HepG2 (cell line): ENCODE measurements at regions not wholly inside any gene's neighbourhood (a gene's known extent, or its start where the extent isn't known, plus 50 kb on each side); places are given as distances from the start of the nearest gene placed in this dataset.
A peak's percentile ranks its signal among the peaks of the same experiment; 100 is the strongest.

Source experiments
- CENPT ChIP-seq: sonication (generic); formaldehyde crosslinking; IDR thresholded peaks from 2 replicates; pipeline ENCODE4 v1.8.0; 2022; ENCODE audit warnings: low read depth, mild to moderate bottlenecking, moderate library complexity, missing genetic modification reagents
- DPF2 ChIP-seq: sonication (generic); formaldehyde crosslinking; IDR thresholded peaks from 2 replicates; pipeline ENCODE4 v1.4.0; 2020; ENCODE audit warnings: mild to moderate bottlenecking, low read depth, missing genetic modification reagents, borderline replicate concordance
- DR1 ChIP-seq: sonication (generic); formaldehyde crosslinking; IDR thresholded peaks from 2 replicates; pipeline ENCODE4 v1.8.0; 2021; ENCODE audit warnings: mild to moderate bottlenecking, missing genetic modification reagents, inconsistent platforms
- FOSL2 ChIP-seq: sonication (generic); formaldehyde crosslinking; IDR thresholded peaks from 2 replicates; pipeline ENCODE4 v1.4.0; 2020; ENCODE audit warnings: missing genetic modification reagents
- FOXK1 ChIP-seq: sonication (generic); formaldehyde crosslinking; IDR thresholded peaks from 2 replicates; pipeline ENCODE4 v1.4.0; 2020; ENCODE audit warnings: low read depth, missing genetic modification reagents, borderline replicate concordance
- GLI4 ChIP-seq: sonication (generic); formaldehyde crosslinking; IDR thresholded peaks from 2 replicates; pipeline ENCODE4 v1.5.1; 2020; ENCODE audit warnings: missing genetic modification reagents, mild to moderate bottlenecking, moderate library complexity, borderline replicate concordance
- MTF2 ChIP-seq: sonication (generic); formaldehyde crosslinking; IDR thresholded peaks from 2 replicates; pipeline ENCODE4 v1.5.0; 2020; ENCODE audit warnings: missing genetic modification reagents, borderline replicate concordance
- NPAS2 ChIP-seq: sonication (generic); formaldehyde crosslinking; IDR thresholded peaks from 2 replicates; pipeline ENCODE4 v1.8.0; 2022; ENCODE audit warnings: mild to moderate bottlenecking, missing genetic modification reagents, borderline replicate concordance
- RELA ChIP-seq: sonication (generic); formaldehyde crosslinking; IDR thresholded peaks from 2 replicates; pipeline ENCODE4 v1.4.0; 2020; ENCODE audit warnings: missing genetic modification reagents
- SMARCC2 ChIP-seq: fragments of 450-650 bp; IDR thresholded peaks from 2 replicates; pipeline ENCODE4 v1.6.1; 2017; ENCODE audit warnings: antibody characterized with exemption, mild to moderate bottlenecking
- TEAD2 ChIP-seq: sonication (generic); formaldehyde crosslinking; IDR thresholded peaks from 2 replicates; pipeline ENCODE4 v1.9.0; 2021; ENCODE audit warnings: missing genetic modification reagents
- ZEB1 ChIP-seq: IDR thresholded peaks from 2 replicates; pipeline ENCODE4 v1.6.1; 2012; ENCODE audit warnings: mild to moderate bottlenecking, low read depth, inconsistent platforms; ENCODE audit not compliant: insufficient replicate concordance
- ZFP1 ChIP-seq: IDR thresholded peaks from 2 replicates; pipeline ENCODE4 v1.6.1; 2016
- ZNF274 ChIP-seq: sonication (generic); formaldehyde crosslinking; IDR thresholded peaks from 2 replicates; pipeline ENCODE4 v1.5.1; 2020; ENCODE audit warnings: mild to moderate bottlenecking, missing genetic modification reagents
- ZNF430 ChIP-seq: sonication (generic); formaldehyde crosslinking; IDR thresholded peaks from 2 replicates; pipeline ENCODE4 v1.9.0; 2021; ENCODE audit warnings: mild to moderate bottlenecking, missing genetic modification reagents
- ZNF570 ChIP-seq: sonication (generic); formaldehyde crosslinking; IDR thresholded peaks from 2 replicates; pipeline ENCODE4 v1.4.0; 2020; ENCODE audit warnings: mild to moderate bottlenecking, missing genetic modification reagents, borderline replicate concordance
- ZNF709 ChIP-seq: sonication (generic); formaldehyde crosslinking; IDR thresholded peaks from 2 replicates; pipeline ENCODE4 v1.5.0; 2020; ENCODE audit warnings: mild to moderate bottlenecking, missing genetic modification reagents
- TF ChIP-seq, protein P1 (sequence below): sonication (generic); formaldehyde crosslinking; IDR thresholded peaks from 2 replicates; pipeline ENCODE4 v1.8.1; 2023; ENCODE audit warnings: mild to moderate bottlenecking, inconsistent platforms, moderate library complexity, missing genetic modification reagents, borderline replicate concordance
- TF ChIP-seq, protein P2 (sequence below): fragments of 450-650 bp; IDR thresholded peaks from 2 replicates; pipeline ENCODE4 v1.6.1; 2017
- TF ChIP-seq, protein P3 (sequence below): sonication (generic); formaldehyde crosslinking; IDR thresholded peaks from 2 replicates; pipeline ENCODE4 v1.4.0; 2020; ENCODE audit warnings: missing genetic modification reagents, borderline replicate concordance
- TF ChIP-seq, protein P4 (sequence below): sonication (generic); formaldehyde crosslinking; IDR thresholded peaks from 2 replicates; pipeline ENCODE4 v1.4.0; 2020; ENCODE audit warnings: missing genetic modification reagents

DNA sequence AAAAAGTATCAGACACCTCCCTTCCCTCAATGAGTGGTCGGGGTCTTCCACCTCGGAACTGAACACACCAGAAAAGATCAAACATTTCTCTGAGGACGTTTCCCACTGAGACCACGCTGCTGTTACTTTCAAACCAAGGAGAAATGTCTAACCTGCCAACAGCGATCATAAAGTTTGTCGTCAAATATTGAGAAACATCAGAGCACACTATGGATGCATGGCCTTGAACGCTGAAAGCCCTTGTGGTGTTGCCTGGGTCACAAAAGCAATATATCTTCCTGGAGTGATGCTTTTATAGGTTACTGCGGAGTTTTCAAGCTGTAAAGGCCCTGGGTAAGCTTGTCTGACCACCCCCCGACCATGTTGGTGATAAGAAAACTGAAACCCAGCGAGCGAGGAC, 70.2 kb upstream of the ID2 start (continued):
- TF ChIP-seq DPF2 (CRISPR knock-in tag) (peak; percentile 27; the same call in 1 of the 2 replicates), ZEB1 (no peak), NPAS2 (CRISPR knock-in tag) (no peak), MTF2 (CRISPR knock-in tag) (no peak), TEAD2 (no peak), GLI4 (CRISPR knock-in tag) (no peak; the same call in 1 of the 2 replicates), ZNF430 (peak; percentile 1; the same call in 1 of the 2 replicates), ZNF570 (CRISPR knock-in tag) (no peak), FOSL2 (CRISPR knock-in tag) (peak; percentile 65), SMARCC2 (no peak), DR1 (CRISPR knock-in tag) (no peak), FOXK1 (CRISPR knock-in tag) (peak; percentile 56; the same call in 1 of the 2 replicates), RELA (CRISPR knock-in tag) (no peak), ZFP1 (CRISPR knock-in tag) (0 out of 2 replicates have a peak, but pooled peaks have one; percentile 26), ZNF709 (CRISPR knock-in tag) (no peak), CENPT (CRISPR knock-in tag) (no peak), ZNF274 (no peak)
- TF ChIP-seq, protein P1, sequence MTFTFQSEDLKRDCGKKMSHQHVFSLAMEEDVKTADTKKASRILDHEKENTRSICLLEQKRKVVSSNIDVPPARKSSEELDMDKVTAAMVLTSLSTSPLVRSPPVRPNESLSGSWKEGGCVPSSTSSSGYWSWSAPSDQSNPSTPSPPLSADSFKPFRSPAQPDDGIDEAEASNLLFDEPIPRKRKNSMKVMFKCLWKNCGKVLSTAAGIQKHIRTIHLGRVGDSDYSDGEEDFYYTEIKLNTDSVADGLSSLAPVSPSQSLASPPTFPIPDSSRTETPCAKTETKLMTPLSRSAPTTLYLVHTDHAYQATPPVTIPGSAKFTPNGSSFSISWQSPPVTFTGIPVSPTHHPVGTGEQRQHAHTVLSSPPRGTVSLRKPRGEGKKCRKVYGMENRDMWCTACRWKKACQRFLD: no peak
- TF ChIP-seq, protein P2, sequence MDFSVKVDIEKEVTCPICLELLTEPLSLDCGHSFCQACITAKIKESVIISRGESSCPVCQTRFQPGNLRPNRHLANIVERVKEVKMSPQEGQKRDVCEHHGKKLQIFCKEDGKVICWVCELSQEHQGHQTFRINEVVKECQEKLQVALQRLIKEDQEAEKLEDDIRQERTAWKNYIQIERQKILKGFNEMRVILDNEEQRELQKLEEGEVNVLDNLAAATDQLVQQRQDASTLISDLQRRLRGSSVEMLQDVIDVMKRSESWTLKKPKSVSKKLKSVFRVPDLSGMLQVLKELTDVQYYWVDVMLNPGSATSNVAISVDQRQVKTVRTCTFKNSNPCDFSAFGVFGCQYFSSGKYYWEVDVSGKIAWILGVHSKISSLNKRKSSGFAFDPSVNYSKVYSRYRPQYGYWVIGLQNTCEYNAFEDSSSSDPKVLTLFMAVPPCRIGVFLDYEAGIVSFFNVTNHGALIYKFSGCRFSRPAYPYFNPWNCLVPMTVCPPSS: no peak
- TF ChIP-seq, protein P3, sequence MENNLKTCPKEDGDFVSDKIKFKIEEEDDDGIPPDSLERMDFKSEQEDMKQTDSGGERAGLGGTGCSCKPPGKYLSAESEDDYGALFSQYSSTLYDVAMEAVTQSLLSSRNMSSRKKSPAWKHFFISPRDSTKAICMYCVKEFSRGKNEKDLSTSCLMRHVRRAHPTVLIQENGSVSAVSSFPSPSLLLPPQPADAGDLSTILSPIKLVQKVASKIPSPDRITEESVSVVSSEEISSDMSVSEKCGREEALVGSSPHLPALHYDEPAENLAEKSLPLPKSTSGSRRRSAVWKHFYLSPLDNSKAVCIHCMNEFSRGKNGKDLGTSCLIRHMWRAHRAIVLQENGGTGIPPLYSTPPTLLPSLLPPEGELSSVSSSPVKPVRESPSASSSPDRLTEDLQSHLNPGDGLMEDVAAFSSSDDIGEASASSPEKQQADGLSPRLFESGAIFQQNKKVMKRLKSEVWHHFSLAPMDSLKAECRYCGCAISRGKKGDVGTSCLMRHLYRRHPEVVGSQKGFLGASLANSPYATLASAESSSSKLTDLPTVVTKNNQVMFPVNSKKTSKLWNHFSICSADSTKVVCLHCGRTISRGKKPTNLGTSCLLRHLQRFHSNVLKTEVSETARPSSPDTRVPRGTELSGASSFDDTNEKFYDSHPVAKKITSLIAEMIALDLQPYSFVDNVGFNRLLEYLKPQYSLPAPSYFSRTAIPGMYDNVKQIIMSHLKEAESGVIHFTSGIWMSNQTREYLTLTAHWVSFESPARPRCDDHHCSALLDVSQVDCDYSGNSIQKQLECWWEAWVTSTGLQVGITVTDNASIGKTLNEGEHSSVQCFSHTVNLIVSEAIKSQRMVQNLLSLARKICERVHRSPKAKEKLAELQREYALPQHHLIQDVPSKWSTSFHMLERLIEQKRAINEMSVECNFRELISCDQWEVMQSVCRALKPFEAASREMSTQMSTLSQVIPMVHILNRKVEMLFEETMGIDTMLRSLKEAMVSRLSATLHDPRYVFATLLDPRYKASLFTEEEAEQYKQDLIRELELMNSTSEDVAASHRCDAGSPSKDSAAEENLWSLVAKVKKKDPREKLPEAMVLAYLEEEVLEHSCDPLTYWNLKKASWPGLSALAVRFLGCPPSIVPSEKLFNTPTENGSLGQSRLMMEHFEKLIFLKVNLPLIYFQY (CRISPR knock-in tag): peak; percentile 32; the same call in 1 of the 2 replicates
- TF ChIP-seq, protein P4, sequence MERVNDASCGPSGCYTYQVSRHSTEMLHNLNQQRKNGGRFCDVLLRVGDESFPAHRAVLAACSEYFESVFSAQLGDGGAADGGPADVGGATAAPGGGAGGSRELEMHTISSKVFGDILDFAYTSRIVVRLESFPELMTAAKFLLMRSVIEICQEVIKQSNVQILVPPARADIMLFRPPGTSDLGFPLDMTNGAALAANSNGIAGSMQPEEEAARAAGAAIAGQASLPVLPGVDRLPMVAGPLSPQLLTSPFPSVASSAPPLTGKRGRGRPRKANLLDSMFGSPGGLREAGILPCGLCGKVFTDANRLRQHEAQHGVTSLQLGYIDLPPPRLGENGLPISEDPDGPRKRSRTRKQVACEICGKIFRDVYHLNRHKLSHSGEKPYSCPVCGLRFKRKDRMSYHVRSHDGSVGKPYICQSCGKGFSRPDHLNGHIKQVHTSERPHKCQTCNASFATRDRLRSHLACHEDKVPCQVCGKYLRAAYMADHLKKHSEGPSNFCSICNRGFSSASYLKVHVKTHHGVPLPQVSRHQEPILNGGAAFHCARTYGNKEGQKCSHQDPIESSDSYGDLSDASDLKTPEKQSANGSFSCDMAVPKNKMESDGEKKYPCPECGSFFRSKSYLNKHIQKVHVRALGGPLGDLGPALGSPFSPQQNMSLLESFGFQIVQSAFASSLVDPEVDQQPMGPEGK: peak; percentile 54
